ENCODE measurements at regions not wholly inside any gene's neighbourhood (a gene's known extent, or its start where the extent isn't known, plus 50 kb on each side); places are given as distances from the start of the nearest gene placed in this dataset.

- no peak for DNase-seq
Observed at GRCh38 chr4:11801466-11802446, 373.1 kb upstream of the HS3ST1 start.

DNA sequence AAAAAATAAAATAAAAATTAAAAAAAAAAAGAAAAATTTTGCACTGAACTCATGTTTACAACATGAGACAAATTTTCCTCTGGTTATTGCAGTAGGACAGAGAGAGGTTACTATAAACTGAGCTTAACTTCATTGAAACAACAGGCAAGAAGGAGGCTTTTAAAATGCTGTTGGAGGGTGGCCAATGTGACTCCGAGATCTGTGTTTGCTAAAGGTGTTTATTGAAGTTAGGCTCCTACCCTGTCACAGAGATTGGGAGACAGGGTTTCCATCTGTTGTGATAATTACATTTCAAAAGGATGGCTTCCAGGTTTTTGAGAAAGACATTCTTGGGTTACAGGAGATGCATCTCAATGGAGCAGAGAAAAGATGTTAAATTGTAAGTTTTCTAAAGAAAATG is 370.5 kb upstream of the HS3ST1 start:
- DNase-seq = peak; percentile 6

DNA sequence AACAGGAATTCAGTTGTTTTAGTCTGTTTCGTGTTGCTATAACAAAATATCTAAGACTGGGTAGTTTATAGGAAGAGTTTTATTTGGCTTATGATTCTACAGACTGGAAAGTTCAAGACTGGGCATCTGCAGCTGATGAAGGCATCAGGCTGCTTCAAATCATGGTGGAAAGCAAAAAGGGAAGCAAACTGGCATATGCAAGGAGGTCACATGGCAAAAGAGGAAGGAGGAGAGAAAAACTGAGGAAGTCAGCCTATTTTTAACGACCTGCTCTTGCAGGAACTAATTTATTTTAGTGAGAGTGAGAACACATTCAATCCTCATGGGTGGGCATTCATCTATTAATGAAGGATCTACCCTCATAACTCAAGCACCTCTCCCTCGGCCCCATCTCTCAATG is 363.1 kb upstream of the HS3ST1 start:
- DNase-seq = no peak

DNA sequence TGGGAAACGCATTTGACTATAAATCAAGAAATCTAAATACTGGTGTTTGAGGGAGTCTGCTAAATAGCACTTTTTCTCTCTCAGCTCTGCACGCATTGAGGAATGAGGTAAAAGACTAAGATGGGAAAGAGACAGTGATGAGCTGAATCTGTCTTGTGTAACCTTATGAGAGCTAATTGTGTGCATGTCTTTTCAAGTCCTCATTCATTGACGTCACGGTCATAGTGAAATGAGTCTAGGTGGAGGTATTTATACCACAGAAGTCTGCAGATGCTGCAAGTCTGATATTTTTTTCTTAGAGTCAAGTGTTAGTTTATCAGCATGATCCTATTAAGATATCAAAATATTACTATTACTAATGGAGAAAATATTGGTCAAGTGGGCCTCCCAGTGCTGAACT is 361.5 kb upstream of the HS3ST1 start:
- DNase-seq = no peak

GRCh38 chr4:11783588-11783987 is 354.9 kb upstream of the HS3ST1 start:
- no peak for DNase-seq

GRCh38 chr4:11782859-11783258 is 354.2 kb upstream of the HS3ST1 start:
- DNase-seq = no peak

GRCh38 chr4:11777447-11777846 is 348.8 kb upstream of the HS3ST1 start:
- DNase-seq = no peak

GRCh38 chr4:11774346-11774745 is 345.7 kb upstream of the HS3ST1 start:
- DNase-seq = no peak

DNA sequence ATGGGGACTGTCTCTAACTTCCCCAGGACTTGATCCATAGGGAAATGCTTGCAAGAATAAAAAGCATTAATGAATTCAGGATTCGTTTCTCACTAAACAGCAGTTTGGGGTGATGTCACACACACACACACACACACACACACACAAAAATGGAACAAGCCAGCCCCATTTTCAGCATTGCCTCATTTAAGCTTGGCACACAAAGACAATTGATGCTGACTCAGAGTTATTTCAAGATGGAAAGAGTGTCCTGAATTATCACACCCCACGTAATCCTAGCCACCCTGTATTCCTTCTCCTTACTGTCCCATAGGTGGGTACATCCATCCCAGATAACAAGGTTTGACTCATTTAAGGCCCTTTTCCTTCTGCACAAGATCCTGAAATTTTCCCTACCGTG is 345.1 kb upstream of the HS3ST1 start:
- DNase-seq = no peak

DNA sequence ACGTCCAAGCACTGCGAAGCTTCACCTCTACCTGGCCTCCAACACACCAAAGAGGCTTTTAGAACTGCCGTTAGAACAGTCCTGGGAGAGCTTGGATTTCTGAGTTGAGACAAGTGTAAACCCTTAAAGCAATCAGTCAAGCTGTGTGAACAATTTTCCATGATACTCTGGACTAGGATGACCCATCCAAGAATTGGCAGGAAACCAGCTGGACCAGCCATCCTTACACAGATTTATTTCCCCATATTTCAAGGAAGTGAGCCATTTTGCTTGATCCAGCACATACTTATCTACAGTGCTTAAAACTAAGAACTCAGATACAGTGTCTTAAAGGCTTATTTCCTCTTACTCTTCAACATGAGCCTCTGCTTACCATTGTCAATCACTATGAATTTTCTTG is 340.7 kb upstream of the HS3ST1 start:
- no peak for DNase-seq

DNA sequence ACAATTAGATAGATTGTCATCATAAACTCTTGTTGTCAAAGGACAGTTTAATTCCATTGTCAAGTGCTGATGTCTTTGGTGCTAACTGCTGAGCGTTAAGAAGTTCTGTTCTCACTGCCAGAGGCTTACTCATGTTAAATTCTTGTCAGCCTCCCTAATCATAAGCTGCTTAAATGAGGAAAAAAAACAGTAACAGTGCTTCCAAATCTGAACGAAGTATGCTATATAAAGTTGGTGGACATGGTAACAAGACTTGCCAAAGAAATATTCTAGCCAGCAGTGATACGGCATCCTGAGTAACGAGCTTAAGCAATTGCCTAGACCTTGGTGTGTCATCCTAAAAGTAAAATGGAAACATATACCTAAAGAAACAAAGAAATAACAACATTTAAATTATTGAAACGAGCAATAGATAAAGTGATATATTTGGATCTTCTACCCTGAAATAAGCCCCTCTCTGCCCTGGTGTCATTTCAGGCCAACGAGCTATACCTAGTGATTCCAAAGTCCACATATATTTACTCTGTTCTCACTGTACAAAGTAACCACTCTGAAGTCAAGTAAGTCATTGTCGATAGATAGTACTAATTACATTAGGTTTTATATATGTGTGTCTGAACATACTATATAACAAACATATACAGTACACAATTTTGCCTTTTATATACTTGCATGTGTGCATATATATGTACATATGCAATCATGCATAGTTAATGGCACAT is 339.7 kb upstream of the HS3ST1 start:
- DNase-seq = peak; percentile 38

GRCh38 chr4:11765849-11766453 is 337.3 kb upstream of the HS3ST1 start:
- peak; percentile 82 for DNase-seq

- DNase-seq = no peak
Observed at GRCh38 chr4:11748164-11748872, 319.6 kb upstream of the HS3ST1 start.

- no peak for DNase-seq
Observed at GRCh38 chr4:11746734-11747133, 318.0 kb upstream of the HS3ST1 start.

DNA sequence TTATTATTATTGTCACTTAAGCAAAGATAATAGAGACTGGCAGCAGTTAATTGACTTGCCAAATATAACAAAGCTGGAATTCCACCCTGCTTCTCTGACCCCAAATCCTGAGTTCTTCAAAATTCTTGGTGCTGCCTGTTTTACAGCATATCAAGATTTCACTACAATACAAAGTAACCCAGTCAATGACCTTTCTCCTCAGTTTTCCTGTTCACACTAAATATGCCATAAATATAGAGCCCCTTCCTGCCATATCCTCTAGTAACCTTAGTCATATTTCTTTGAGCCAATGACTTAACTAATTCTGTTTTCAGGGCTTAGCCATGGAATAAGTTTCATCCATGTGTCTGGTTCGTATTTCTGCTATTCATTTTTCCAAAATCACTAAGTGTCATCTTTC is 315.3 kb upstream of the HS3ST1 start:
- DNase-seq = no peak

- DNase-seq = peak; percentile 72
Observed at GRCh38 chr4:11743236-11743635, 314.5 kb upstream of the HS3ST1 start.

GRCh38 chr4:11741190-11741652 is 312.5 kb upstream of the HS3ST1 start:
- peak; percentile 59 for DNase-seq

DNA sequence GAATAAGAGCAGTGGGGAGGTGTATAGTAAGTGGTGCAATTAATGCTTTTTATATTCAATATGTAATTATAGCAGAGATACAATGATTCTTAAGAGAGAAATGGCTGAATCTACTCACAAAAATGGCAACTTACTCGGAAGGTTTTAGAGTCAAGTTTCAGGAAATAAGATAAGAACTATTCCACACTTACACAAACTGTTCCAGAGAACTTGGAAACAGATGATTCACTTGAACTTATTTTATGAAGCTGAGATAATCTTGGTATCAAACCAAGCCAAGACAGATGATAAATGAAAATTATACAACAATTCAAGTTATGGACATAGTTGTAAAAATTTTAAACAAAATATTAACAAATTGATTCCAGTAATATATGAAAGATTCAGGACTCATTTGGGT is 311.3 kb upstream of the HS3ST1 start:
- no peak for DNase-seq

- no peak for DNase-seq
Observed at GRCh38 chr4:11736978-11737377, 308.3 kb upstream of the HS3ST1 start.

DNA sequence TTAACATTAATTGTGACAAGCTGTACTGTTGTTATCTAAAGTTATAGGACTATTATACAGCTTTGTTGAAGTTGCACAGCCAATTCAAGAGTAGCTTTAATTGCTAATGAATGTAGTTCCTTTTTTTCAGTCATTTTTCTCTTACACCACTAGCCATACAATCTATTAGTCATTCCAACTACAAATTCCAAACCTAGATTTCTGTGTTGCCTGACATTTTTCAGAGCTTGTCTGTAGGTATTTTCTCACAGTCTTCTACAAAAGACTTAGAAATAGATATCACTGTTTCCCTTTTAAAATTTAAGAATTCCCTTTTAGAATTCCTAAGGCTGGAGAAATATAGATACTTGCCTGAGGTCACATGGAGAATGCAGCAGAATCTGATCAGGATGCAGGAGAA is 307.0 kb upstream of the HS3ST1 start:
- no peak for DNase-seq

- peak; percentile 94 for DNase-seq
Observed at GRCh38 chr4:11732155-11732554, 303.5 kb upstream of the HS3ST1 start.

DNA sequence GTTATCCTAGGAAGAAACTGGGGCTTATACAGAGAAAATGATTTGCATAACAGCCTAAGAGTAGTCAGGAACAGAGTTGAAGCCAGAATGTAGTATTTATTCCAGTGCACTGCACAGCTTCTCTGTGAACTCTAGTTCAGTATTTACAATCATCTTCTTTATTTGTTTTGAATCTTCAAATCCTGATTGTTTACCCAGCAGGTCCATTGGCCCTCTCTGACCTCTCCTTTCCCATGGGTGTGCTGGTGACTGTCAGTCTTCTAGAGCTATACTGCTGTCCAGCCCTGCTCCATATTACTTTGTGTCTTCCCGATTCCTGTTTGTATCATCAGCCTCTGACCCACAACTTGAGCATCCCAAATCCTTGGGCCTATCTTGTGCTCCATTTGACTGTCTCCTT is 301.9 kb upstream of the HS3ST1 start:
- DNase-seq = peak; percentile 80

- no peak for DNase-seq
Observed at GRCh38 chr4:11729548-11729947, 300.9 kb upstream of the HS3ST1 start.

All from DMS53 (cell line).